Lower leg skin (tissue), 3 donors: ENCODE measurements at regions not wholly inside any gene's neighbourhood (a gene's known extent, or its start where the extent isn't known, plus 50 kb on each side); places are given as distances from the start of the nearest gene placed in this dataset.

Source experiments
- CTCF ChIP-seq, 3 donors: fragments of 450-650 bp; IDR thresholded peaks; one replicate each; pipeline ENCODE4 v1.5.1; 2016; ENCODE audit warnings: antibody characterized with exemption in 3 of 3, mild to moderate bottlenecking in 3 of 3, moderate library complexity in 2 of 3
- POLR2A ChIP-seq, 2 donors: fragments of 450-650 bp; IDR thresholded peaks; one replicate each; pipeline ENCODE4 v1.6.1; 2016 to 2017; ENCODE audit warnings: antibody characterized with exemption in 2 of 2, mild to moderate bottlenecking in 1 of 2, moderate library complexity in 1 of 2

- TF ChIP-seq CTCF (IDR thresholded peaks at IDR 0.05), result no peak
- TF ChIP-seq POLR2A (IDR thresholded peaks at IDR 0.05), result no peak
Measured at GRCh38 chr14:104390221-104390931, 189.2 kb upstream of the C14orf180 start.
